H1 (cell line): ENCODE measurements at regions not wholly inside any gene's neighbourhood (a gene's known extent, or its start where the extent isn't known, plus 50 kb on each side); places are given as distances from the start of the nearest gene placed in this dataset.

Source experiments
- FOSL1 ChIP-seq: IDR thresholded peaks from 2 replicates; pipeline ENCODE4 v1.6.1; 2011; ENCODE audit warnings: mild to moderate bottlenecking, low read depth, low read length, moderate library complexity; ENCODE audit not compliant: insufficient read depth
- MAFK ChIP-seq: IDR thresholded peaks from 2 replicates; pipeline ENCODE4 v1.6.1; 2012; ENCODE audit warnings: low read depth, mild to moderate bottlenecking, improper control_type of control experiment, low read length
- POLR2A ChIP-seq, 2 experiments: IDR thresholded peaks; 1 replicate in 1 of 2; 2 replicates in 1 of 2; pipeline ENCODE4 v1.6.1; 2011; ENCODE audit warnings: low read depth in 2 of 2, low read length in 2 of 2, mild to moderate bottlenecking in 2 of 2; ENCODE audit errors: control extremely low read depth in 1 of 2
- ZNF274 ChIP-seq: IDR thresholded peaks from 2 replicates; pipeline ENCODE4 v1.7.0; 2012; ENCODE audit warnings: low read length, borderline replicate concordance; ENCODE audit errors: extremely low read depth
- TF ChIP-seq, protein P1 (sequence below): IDR thresholded peaks from 2 replicates; pipeline ENCODE4 v1.6.1; 2012; ENCODE audit warnings: low read length, inconsistent platforms

DNA sequence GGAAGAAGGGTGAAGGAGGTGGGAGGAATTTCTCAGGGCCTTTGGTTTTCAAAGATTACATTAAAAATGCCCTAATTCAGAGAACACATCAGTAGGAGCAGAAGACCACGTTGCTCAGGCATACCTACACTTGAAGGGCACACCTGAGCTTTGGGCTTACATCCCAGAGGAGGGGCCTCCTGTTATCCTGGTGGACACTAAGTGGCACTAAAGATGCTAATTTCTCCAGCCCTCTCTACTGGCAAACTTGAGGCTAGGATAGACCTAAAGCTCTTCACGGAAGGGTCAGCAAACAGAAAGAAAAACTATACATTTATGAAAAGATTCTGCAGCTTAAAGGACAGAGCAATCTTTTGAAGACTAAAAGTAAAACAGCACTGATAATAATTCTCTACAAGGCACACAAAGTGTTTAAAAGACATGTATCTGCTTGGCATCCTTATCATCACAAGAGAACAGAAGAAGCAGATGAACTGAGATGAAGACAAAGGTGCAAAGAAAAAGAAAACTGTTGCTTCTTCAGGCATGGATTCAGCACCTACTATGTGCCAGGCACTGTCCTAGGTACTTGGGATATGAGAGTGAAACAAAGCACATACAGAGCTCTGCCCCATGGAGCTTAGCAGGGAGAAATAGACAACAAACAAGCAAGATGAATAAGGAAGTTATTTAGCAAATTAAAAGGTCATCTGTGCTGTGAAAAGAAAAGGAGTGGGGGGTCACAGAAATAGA lies 137.5 kb downstream of the NUAK1 start (continued):
- TF ChIP-seq, protein P1, sequence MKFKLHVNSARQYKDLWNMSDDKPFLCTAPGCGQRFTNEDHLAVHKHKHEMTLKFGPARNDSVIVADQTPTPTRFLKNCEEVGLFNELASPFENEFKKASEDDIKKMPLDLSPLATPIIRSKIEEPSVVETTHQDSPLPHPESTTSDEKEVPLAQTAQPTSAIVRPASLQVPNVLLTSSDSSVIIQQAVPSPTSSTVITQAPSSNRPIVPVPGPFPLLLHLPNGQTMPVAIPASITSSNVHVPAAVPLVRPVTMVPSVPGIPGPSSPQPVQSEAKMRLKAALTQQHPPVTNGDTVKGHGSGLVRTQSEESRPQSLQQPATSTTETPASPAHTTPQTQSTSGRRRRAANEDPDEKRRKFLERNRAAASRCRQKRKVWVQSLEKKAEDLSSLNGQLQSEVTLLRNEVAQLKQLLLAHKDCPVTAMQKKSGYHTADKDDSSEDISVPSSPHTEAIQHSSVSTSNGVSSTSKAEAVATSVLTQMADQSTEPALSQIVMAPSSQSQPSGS, result no peak
- TF ChIP-seq ZNF274 (no peak), POLR2A (IDR thresholded peaks at IDR 0.05; ENCODE audit: control extremely low read depth in 1 of 2, low read depth in 2 of 2, low read length in 2 of 2) (no peak), MAFK (no peak), FOSL1 (no peak)
